Brain microvascular endothelial cell (primary cell): ENCODE measurements at regions not wholly inside any gene's neighbourhood (a gene's known extent, or its start where the extent isn't known, plus 50 kb on each side); places are given as distances from the start of the nearest gene placed in this dataset.
"Not testable (repeated sequence)": the region's sequence is repeated elsewhere in the genome, so short reads cannot be mapped to it uniquely, and the experiment has no call there.

Experiments
- DNase-seq: peaks from one replicate; pipeline ENCODE4 v3.0.0-alpha.2; 2020
- H3K27ac ChIP-seq: fragments of 250-450 bp; sonication (Bioruptor Pico); 2 replicates; pipeline ENCODE4 v1.5.1; 2020; ENCODE audit warnings: mild to moderate bottlenecking, moderate library complexity
- H3K27me3 ChIP-seq: fragments of 250-450 bp; sonication (Bioruptor Pico); replicated peaks from 2 replicates; pipeline ENCODE4 v1.5.1; 2020; ENCODE audit warnings: mild to moderate bottlenecking
- H3K36me3 ChIP-seq: fragments of 250-450 bp; sonication (Bioruptor Pico); replicated peaks from 2 replicates; pipeline ENCODE4 v1.5.1; 2020; ENCODE audit warnings: mild to moderate bottlenecking
- H3K4me3 ChIP-seq: 2 replicates; pipeline ENCODE4 v1.5.1; 2011; ENCODE audit warnings: low read depth, mild to moderate bottlenecking, control low read depth, low read length, moderate library complexity
- CTCF ChIP-seq: IDR thresholded peaks from 2 replicates; pipeline ENCODE4 v1.5.1; 2011; ENCODE audit warnings: low read depth, mild to moderate bottlenecking, moderate library complexity, low read length, control low read depth, inconsistent platforms; ENCODE audit errors: missing control alignments
- in situ Hi-C: cut with HindIII; loops from 2 replicates; pipeline ENCODE4 v1.10.0; 2017; ENCODE audit warnings: low sequenced_read_pairs, low pct_ligation_motif_present

DNA sequence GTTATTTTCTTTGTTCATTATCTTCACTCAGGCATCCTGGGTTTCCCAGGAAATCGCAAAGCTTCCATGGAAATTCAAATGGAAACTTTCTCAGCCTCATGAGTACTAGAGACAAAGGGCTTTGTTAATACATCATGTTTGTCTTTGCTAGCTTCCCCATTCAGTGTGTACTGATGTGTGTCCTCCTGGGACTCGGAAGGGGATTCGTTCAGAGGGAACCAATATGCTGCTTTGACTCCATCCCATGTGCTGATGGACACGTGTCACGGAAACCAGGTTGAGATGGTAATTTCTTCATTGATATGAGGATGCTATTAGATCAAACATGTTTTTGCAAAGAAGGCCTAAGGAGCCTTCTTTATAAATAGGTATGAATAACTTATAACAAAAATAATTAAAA is 87.0 kb upstream of the KCNAB1 start:
- DNase-seq = no peak
- Histone ChIP-seq H3K36me3 (no peaks in the 10 kb centered on the region), H3K27ac (no peak overlapping the region), H3K27me3 (no peaks in the 10 kb centered on the region), H3K4me3 (no peak overlapping the region)
- in situ Hi-C loops = no loop called here
- no peak for TF ChIP-seq CTCF

DNA sequence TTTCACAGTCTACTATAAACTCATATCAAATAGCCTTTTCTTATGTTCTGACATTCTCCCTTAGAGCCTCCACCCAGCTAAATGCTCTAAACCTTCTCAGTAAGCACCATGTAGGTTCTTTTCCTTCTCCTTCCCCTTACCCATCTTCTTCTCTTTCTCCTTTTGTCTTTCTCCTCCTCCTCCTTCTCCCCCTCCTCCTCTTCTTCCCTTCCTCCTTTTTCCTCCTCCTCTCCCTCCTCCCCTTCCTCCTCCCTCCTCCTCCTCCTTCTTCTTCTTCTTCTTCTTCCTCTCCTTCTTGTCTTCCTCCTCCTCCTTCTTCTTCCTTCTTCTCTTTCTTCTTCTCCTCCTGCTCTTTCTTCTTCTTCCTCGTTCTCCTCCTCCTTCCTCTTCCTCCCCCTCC is 85.2 kb upstream of the KCNAB1 start:
- no peak for TF ChIP-seq CTCF
- in situ Hi-C loops = no loop called here
- Histone ChIP-seq H3K27me3 (no peaks in the 10 kb centered on the region), H3K36me3 (no peaks in the 10 kb centered on the region), H3K4me3 (no peak overlapping the region), H3K27ac (no peak overlapping the region)
- DNase-seq = no peak

GRCh38 chr3:156036258-156037053 is 83.9 kb upstream of the KCNAB1 start:
- no peak overlapping the region for H3K4me3 ChIP-seq
- no peaks in the 10 kb centered on the region for H3K27me3 ChIP-seq
- H3K27ac ChIP-seq = no peak overlapping the region
- DNase-seq = no peak
- no peak for TF ChIP-seq CTCF
- in situ Hi-C loops = no loop called here
- H3K36me3 ChIP-seq = no peaks in the 10 kb centered on the region

GRCh38 chr3:156037356-156037755 is 83.0 kb upstream of the KCNAB1 start:
- in situ Hi-C loops = no loop called here
- DNase-seq = no peak
- TF ChIP-seq CTCF = no peak

DNA sequence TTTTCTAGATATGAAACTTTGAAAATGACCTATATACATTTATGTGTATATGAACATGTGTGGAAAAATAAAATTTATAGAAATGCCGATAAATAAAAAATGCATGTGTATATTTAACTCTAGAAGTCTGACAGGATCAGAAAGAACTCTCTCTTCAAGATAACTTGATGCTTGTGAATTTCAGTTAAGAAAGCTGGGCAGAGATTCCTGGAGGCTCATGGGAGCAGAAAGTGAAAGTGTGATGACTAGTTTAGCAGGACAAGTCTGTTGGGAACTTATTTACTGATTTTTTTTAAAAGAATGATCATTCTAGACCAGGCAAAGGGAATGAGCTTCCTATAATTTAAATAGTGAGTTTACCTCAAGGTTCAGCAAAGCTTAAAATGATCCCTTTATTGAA is 81.5 kb upstream of the KCNAB1 start:
- no peak for DNase-seq
- in situ Hi-C loops = no loop called here
- no peak for TF ChIP-seq CTCF
- Histone ChIP-seq H3K4me3 (no peak overlapping the region), H3K36me3 (no peaks in the 10 kb centered on the region), H3K27ac (no peak overlapping the region), H3K27me3 (no peaks in the 10 kb centered on the region)

More at GRCh38 chr3:156037356-156037755, 83.0 kb upstream of the KCNAB1 start:
- H3K4me3 ChIP-seq = no peak overlapping the region
- H3K27me3 ChIP-seq = no peaks in the 10 kb centered on the region
- no peaks in the 10 kb centered on the region for H3K36me3 ChIP-seq
- no peak overlapping the region for H3K27ac ChIP-seq

DNA sequence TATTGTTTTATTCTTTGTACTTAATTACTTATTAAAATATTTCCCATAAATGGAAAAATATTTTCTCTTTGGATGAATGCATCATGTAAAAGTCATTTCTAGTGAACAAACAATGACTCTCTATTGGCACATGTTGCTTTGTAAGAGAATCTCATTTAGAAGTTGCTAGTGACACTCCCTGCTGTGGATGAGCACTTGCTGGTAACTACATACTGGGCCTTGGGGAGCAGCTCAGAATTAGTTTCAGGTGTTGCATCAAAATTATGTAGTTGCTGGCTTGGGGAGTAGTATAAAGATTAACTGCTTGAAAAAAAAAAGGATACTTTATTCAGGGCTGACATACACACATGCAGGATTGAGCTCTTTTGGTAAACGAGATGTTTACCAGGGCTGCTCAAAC is 80.3 kb upstream of the KCNAB1 start:
- Histone ChIP-seq H3K36me3 (no peaks in the 10 kb centered on the region), H3K27me3 (no peaks in the 10 kb centered on the region), H3K27ac (no peak overlapping the region), H3K4me3 (no peak overlapping the region)
- DNase-seq = no peak
- in situ Hi-C loops = no loop called here
- no peak for TF ChIP-seq CTCF

GRCh38 chr3:156041216-156041841 is 79.0 kb upstream of the KCNAB1 start:
- H3K27me3 ChIP-seq, in situ Hi-C loops, H3K27ac ChIP-seq, H3K36me3 ChIP-seq, DNase-seq, H3K4me3 ChIP-seq: not testable (repeated sequence)

GRCh38 chr3:156041856-156042255 is 78.5 kb upstream of the KCNAB1 start:
- H3K27me3 ChIP-seq, H3K36me3 ChIP-seq, DNase-seq, H3K27ac ChIP-seq, H3K4me3 ChIP-seq, in situ Hi-C loops: not testable (repeated sequence)
